ENCODE measurements at regions not wholly inside any gene's neighbourhood (a gene's known extent, or its start where the extent isn't known, plus 50 kb on each side); places are given as distances from the start of the nearest gene placed in this dataset.

- TF ChIP-seq POLR2A (IDR thresholded peaks at IDR 0.05; ENCODE audit: low read length) (no peak), GATA1 (IDR thresholded peaks at IDR 0.05; ENCODE audit: low read depth, low read length) (no peak)
Observed at GRCh38 chr2:81598453-81598852, 1293.9 kb upstream of the LRRTM1 start.
